Activated T-cell treated with anti-CD3 and anti-CD28 coated beads for 24 hours (primary cell): ENCODE measurements at regions not wholly inside any gene's neighbourhood (a gene's known extent, or its start where the extent isn't known, plus 50 kb on each side); places are given as distances from the start of the nearest gene placed in this dataset.

Experiments
- DNase-seq: peaks from one replicate; pipeline ENCODE4 v3.0.0-alpha.2; 2020; ENCODE audit warnings: low read depth

- DNase-seq = no peak
These were observed 242.4 kb downstream of the ALDH8A1 start for GRCh38 chr6:134707342-134708031.

DNA sequence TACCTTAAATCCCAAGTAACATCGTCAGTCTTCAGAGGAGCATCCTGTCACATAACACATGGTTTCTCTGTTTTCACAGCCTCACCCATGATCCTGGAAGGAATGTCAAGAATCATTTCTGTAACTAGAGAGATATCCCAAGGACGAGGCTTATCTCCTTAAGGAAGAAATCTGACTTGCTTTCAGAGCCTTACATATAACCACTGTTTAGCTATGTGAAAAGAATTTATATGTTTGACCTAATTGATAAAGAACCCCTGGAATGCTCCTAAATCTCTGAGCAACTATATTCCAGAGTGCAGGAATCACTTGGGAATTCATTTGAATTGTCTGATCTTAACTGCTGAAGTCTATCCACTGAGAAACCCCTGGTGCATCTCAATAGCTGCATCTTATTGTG is 243.1 kb downstream of the ALDH8A1 start:
- DNase-seq = no peak

DNA sequence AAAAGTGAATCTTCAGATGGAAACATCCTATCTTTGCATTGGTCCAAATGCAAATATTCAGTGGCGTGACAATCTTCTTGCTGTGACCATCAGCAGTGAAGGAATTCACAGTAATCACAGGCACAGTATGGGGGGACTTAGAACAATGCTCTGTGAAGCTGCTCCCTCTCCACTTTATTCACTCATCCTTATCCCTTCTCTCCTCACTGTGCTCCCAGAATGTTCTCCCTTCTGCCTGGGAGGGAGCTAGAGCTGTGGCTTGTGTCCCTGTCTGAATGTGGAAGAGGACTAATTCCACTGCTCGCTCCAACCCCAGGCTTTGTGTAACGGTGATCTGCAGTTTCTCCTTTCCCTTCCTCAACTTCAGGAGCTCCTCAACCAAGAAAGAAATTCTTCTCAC is 243.7 kb downstream of the ALDH8A1 start:
- DNase-seq = no peak

GRCh38 chr6:134703206-134703605 is 246.7 kb downstream of the ALDH8A1 start:
- DNase-seq = no peak

- no peak for DNase-seq
These were observed 247.6 kb downstream of the ALDH8A1 start for GRCh38 chr6:134702279-134702678.

DNA sequence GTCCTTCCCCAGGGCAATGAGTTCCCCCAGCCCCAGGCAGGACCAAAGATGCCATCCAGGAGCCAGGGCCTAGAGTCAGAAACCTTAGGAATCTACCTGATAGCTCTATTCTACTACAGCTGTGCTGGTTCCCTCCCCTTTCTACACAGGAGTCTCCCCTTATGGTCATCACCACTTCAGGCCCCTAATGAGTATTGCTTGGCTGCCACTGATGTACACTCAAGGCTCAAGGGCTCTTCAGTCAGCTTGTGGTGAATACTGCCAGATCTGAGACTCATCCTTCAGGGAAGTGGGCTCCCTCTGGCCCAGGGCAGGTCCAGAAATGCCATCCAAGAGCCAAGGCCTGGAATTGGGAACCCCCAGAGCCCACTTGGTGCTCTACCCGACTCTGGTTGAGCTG is 248.6 kb downstream of the ALDH8A1 start:
- DNase-seq = no peak

GRCh38 chr6:134698228-134698627 is 251.7 kb downstream of the ALDH8A1 start:
- DNase-seq = no peak

GRCh38 chr6:134692008-134692407 is 257.9 kb downstream of the ALDH8A1 start:
- DNase-seq = no peak

DNA sequence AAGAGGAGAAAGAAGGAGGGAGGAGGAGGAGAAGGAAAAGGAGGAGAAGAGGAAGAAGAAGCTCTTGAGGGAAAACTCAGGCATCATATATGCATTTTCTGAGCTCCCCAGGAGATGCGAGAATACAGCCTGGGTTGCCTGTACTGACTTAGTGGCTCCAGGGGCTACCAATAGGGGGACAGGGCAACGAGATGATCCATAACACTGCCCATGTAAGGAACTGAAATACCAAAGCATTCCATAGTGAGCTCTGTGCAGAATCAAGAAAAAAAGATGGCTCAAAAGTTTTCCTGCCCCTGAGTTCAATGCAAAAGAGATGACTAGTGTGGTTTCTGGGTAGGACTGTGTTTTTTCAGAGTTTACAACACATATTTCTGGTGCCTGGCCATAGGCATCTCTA is 258.7 kb downstream of the ALDH8A1 start:
- no peak for DNase-seq

- DNase-seq = no peak
These were observed 259.9 kb downstream of the ALDH8A1 start for GRCh38 chr6:134690048-134690447.

- DNase-seq = no peak
These were observed 260.3 kb downstream of the ALDH8A1 start for GRCh38 chr6:134689641-134690040.

- DNase-seq = no peak
These were observed 260.7 kb downstream of the ALDH8A1 start for GRCh38 chr6:134689177-134689576.

- no peak for DNase-seq
These were observed 263.8 kb downstream of the ALDH8A1 start for GRCh38 chr6:134686071-134686470.

- DNase-seq = no peak
These were observed 265.5 kb downstream of the ALDH8A1 start for GRCh38 chr6:134684423-134684795.

DNA sequence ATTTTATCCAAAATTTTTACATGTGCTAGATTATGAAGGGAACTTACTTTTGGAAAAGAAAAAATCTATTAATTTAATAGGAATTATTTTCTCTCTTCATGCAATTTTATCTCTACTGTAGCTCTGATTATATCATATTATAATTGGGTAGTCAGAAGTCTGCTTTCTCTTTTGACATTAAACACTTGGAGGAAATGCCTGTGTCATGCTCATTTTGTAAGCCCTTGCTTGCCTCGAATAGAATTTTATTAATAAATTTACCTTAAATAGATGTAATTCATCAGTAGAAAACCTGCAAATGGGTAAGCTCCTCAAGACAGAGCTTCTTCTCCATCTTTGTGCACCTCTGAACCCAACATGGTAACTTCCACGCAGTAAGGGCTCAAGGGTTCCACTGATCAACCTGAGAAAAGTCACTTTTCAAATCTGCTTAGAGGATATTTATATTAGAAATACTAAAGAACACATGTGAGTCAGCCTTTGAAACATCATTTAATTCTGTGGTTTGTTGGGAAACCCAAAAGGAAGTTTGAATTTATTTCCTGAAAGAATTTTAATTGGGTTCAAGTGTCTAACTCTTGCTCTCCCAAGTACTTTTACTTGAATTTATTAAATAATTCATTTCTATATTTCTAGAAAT is 266.0 kb downstream of the ALDH8A1 start:
- DNase-seq = no peak

GRCh38 chr6:134680433-134680832 is 269.5 kb downstream of the ALDH8A1 start:
- no peak for DNase-seq

- no peak for DNase-seq
These were observed 269.9 kb downstream of the ALDH8A1 start for GRCh38 chr6:134680021-134680420.

DNA sequence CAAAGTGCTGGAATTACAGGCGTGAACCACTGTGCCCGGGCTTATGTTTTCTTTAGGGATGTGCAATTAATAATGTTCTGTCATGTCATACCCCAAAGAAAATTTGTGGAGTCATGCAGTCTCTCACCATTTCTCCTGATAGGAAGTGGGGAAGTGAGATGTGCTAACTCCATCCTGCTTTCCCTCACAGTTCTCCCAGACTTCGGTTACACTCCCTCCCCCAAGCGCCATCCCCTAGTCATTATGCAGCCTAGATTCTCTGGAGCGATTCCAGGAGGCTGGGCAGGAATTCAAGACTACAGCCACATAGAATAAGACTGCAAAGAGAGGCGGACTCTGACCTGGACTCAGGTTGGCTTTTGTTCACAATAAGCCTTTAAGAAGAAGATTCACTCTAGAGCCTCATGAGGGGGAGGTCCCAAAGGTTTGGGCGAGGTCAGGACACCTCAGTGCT is 271.4 kb downstream of the ALDH8A1 start:
- no peak for DNase-seq

- no peak for DNase-seq
These were observed 273.3 kb downstream of the ALDH8A1 start for GRCh38 chr6:134676307-134677281.

DNA sequence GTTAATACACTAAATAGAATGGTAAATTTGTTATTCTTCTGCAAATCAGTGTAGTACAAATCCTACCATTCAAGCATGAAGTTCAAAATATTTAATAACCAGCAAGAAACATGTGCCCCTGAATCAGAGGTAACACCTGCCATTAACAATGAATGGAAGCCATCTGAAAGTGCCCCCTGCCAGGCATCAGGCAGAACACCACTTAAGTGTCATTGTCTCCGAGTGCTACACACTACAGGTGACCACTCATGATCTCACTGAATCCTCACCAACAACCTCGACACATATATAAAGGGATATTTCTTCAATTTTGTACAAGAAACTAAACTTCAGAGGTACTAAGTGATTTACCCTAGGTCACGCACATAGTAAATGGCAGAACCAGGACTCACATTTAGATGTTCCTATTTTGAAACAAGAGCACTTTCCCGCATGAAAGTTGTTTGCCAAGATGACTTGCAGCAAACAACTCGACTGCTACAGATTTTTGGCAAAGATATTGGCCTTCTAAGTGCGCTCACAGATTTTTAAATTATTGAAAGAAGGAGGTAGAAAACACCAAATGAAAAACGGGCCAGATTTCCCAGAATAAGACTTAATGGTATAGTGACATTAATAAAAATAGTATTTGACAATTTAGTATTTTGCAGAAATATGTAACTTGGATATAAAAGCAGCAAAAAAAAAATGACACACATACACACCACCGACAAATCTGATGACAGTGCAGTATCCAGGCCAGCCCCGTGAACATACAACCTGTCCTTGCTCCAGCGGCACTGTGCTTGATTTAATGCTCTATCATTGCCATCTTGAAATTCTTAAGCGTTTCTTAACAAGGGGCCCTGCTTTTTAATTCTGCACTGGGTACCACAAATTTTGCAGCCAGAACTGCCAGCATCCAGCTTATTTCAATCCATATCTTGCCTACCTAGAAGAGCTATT is 274.5 kb downstream of the ALDH8A1 start:
- no peak for DNase-seq

DNA sequence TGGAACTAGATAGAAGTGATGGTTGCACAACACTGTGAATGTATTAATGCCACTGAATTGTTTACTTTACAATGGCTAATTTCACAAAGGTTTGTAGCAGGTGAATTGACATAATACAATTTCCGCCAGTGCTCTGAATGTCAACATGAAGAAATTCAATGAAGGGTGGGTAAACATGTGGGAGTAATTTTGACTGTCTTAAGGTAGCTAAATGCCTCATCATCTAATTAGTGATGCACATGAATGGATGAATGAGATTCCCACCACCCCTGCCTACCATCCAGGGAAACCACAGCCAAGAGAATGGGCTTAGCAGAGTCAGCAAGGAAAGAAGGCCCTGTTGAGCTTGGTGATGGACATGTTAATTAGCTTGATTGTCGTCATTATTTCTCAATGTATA is 275.3 kb downstream of the ALDH8A1 start:
- DNase-seq = no peak

DNA sequence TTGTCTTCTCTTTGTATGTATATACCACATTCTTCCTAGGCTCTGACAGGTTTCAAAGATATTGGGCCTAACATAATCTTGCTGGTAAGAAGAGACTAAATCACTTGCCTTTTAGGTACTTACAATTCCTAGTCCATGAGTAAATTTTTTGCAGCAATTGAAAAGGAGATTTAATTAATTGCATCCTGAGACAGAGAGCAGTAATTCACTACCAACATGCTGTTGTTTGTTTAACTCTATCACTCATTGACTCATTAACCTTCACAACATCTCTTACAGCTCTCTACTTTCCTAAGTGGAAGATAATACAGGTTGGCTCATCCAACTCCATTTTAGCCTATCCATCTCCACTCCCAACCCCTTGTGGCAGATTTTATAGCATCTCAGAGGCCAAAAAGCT is 280.4 kb downstream of the ALDH8A1 start:
- DNase-seq = no peak
